Ishikawa (cell line): ENCODE measurements at regions not wholly inside any gene's neighbourhood (a gene's known extent, or its start where the extent isn't known, plus 50 kb on each side); places are given as distances from the start of the nearest gene placed in this dataset.
A peak's percentile ranks its signal among the peaks of the same experiment; 100 is the strongest.

Experiments
- CEBPB ChIP-seq: IDR thresholded peaks from 2 replicates; pipeline ENCODE4 v1.6.1; 2012
- CREB1 ChIP-seq: IDR thresholded peaks from 2 replicates; pipeline ENCODE4 v1.6.1; 2012; ENCODE audit warnings: low read depth
- EGR1 ChIP-seq: IDR thresholded peaks from 2 replicates; pipeline ENCODE4 v1.6.1; 2012
- EP300 ChIP-seq: IDR thresholded peaks from 2 replicates; pipeline ENCODE4 v1.6.1; 2012; ENCODE audit warnings: borderline replicate concordance
- FOXM1 ChIP-seq: IDR thresholded peaks from 2 replicates; pipeline ENCODE4 v1.6.1; 2012; ENCODE audit warnings: low read depth, borderline replicate concordance
- MAX ChIP-seq: IDR thresholded peaks from 2 replicates; pipeline ENCODE4 v1.6.1; 2012
- NFIC ChIP-seq: IDR thresholded peaks from 2 replicates; pipeline ENCODE4 v1.6.1; 2012
- RAD21 ChIP-seq: IDR thresholded peaks from 2 replicates; pipeline ENCODE4 v1.6.1; 2012; ENCODE audit warnings: low read depth
- REST ChIP-seq: IDR thresholded peaks from 2 replicates; pipeline ENCODE4 v1.6.1; 2012; ENCODE audit warnings: low read depth, mild to moderate bottlenecking
- TAF1 ChIP-seq: IDR thresholded peaks from 2 replicates; pipeline ENCODE4 v1.6.1; 2012; ENCODE audit warnings: low read depth, mild to moderate bottlenecking
- TCF12 ChIP-seq: IDR thresholded peaks from 2 replicates; pipeline ENCODE4 v1.6.1; 2012; ENCODE audit warnings: low read depth
- TEAD4 ChIP-seq: IDR thresholded peaks from 2 replicates; pipeline ENCODE4 v1.6.1; 2012
- YY1 ChIP-seq: IDR thresholded peaks from 2 replicates; pipeline ENCODE4 v1.6.1; 2012; ENCODE audit warnings: low read depth
- ZBTB7A ChIP-seq: IDR thresholded peaks from 2 replicates; pipeline ENCODE4 v1.6.1; 2012; ENCODE audit warnings: low read depth

- TF ChIP-seq REST (peak; percentile 65), RAD21 (no peak), CEBPB (no peak), TEAD4 (peak; percentile 64), EGR1 (no peak), FOXM1 (no peak), EP300 (peak; percentile 49; the same call in 1 of the 2 replicates), MAX (peak; percentile 71), TCF12 (peak; percentile 44; the same call in 1 of the 2 replicates), CREB1 (no peak), YY1 (no peak), ZBTB7A (no peak), NFIC (peak; percentile 68), TAF1 (no peak)
Measured at GRCh38 chr22:25402501-25403283, 161.8 kb upstream of the GRK3 start.
